HPDE6-E6E7 (cell line): ENCODE measurements at regions not wholly inside any gene's neighbourhood (a gene's known extent, or its start where the extent isn't known, plus 50 kb on each side); places are given as distances from the start of the nearest gene placed in this dataset.

Experiments used
- DNase-seq: peaks from one replicate; pipeline ENCODE4 v3.0.0; 2011; ENCODE audit warnings: missing footprints; ENCODE audit errors: extremely low spot score

GRCh38 chr1:83770319-83770661 is 228.6 kb downstream of the TTLL7 start:
- DNase-seq: no peak

- DNase-seq: no peak
These were observed 229.2 kb downstream of the TTLL7 start for GRCh38 chr1:83769594-83770318.

- no peak for DNase-seq
These were observed 229.9 kb downstream of the TTLL7 start for GRCh38 chr1:83769072-83769471.

GRCh38 chr1:83766241-83766691 is 232.7 kb downstream of the TTLL7 start:
- DNase-seq: no peak

- DNase-seq: no peak
These were observed 233.8 kb downstream of the TTLL7 start for GRCh38 chr1:83765125-83765524.

GRCh38 chr1:83764209-83764608 is 234.7 kb downstream of the TTLL7 start:
- DNase-seq: no peak

- DNase-seq: no peak
These were observed 235.4 kb downstream of the TTLL7 start for GRCh38 chr1:83763361-83764095.

GRCh38 chr1:83762416-83762815 is 236.5 kb downstream of the TTLL7 start:
- DNase-seq: no peak

GRCh38 chr1:83762039-83762365 is 236.9 kb downstream of the TTLL7 start:
- no peak for DNase-seq

- DNase-seq: no peak
These were observed 237.5 kb downstream of the TTLL7 start for GRCh38 chr1:83761167-83762038.

- no peak for DNase-seq
These were observed 238.5 kb downstream of the TTLL7 start for GRCh38 chr1:83760226-83761021.

- no peak for DNase-seq
These were observed 241.8 kb downstream of the TTLL7 start for GRCh38 chr1:83756984-83757717.

- DNase-seq: no peak
These were observed 247.3 kb downstream of the TTLL7 start for GRCh38 chr1:83751602-83752001.

GRCh38 chr1:83750201-83750600 is 248.7 kb downstream of the TTLL7 start:
- no peak for DNase-seq

GRCh38 chr1:83747853-83748482 is 251.0 kb downstream of the TTLL7 start:
- no peak for DNase-seq

- no peak for DNase-seq
These were observed 252.7 kb downstream of the TTLL7 start for GRCh38 chr1:83746234-83746633.

GRCh38 chr1:83742446-83742845 is 256.5 kb downstream of the TTLL7 start:
- no peak for DNase-seq

- DNase-seq: no peak
These were observed 257.2 kb downstream of the TTLL7 start for GRCh38 chr1:83741770-83742169.

- DNase-seq: no peak
These were observed 257.6 kb downstream of the TTLL7 start for GRCh38 chr1:83741348-83741747.

- DNase-seq: no peak
These were observed 263.4 kb downstream of the TTLL7 start for GRCh38 chr1:83735526-83735925.

- no peak for DNase-seq
These were observed 264.5 kb downstream of the TTLL7 start for GRCh38 chr1:83734420-83734819.
